Kidney glomerular epithelial cell (primary cell): ENCODE measurements at regions not wholly inside any gene's neighbourhood (a gene's known extent, or its start where the extent isn't known, plus 50 kb on each side); places are given as distances from the start of the nearest gene placed in this dataset.
A peak's percentile ranks its signal among the peaks of the same experiment; 100 is the strongest.

Experiments
- DNase-seq: peaks from one replicate; lab custom pipeline; 2025; lab: John Stamatoyannopoulos, UW

DNA sequence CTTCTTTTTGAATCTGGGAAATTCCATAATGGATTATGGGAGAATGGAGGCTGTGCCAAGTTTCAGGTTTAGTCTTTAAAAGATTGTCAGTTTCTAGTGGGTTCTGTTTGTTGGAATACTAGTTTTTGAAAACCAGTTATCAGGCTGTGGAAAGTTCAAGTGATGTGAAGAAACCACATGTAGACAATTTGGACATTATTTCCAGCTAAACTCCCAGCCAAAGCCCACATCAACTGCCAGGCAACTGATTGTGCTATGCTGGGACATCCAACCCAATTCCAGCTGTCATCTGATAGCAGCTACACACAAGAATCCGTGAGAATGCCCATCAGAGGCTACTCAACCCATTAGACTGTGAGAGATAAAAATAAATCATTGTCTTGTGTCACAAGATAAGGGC lies 546.1 kb upstream of the ADAMTS5 start:
- no peak for DNase-seq

DNA sequence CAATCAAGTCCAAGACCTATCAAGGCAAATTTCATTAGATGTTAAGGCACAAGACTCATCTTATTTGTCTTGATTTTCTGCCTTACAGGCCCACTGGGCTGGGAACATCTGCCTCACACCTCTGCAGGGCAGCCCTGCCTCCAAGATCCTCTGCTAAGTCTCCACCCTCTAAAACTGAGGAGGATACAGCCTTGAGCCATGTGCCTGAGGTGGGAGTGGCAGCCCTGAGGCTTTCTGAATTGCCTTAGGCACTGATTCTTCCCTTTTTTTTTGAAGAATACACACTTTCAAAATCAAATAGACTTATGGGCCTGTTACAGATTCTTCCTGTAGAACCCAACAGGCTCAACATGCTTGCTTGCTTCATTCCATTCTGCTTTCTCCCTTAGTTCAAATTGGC lies 544.3 kb upstream of the ADAMTS5 start:
- no peak for DNase-seq

DNA sequence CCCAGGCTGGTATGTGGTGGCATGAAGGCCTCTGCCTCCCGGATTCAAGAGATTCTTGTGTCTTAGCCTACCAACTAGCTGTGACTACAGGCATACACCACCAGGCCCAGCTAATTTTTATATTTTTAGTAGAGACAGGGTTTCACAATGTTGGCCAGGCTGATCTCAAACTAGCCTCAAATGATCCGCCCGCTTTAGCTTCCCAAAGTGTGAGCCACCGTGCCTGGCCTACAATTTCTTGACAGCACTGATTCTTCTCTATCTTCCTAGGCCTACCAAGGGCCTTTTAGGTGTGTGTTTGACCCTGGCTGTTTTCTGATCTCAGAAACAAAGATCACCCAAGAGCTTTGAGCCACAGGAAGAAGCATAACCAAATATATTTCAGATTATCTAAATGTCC lies 540.8 kb upstream of the ADAMTS5 start:
- DNase-seq = no peak

DNA sequence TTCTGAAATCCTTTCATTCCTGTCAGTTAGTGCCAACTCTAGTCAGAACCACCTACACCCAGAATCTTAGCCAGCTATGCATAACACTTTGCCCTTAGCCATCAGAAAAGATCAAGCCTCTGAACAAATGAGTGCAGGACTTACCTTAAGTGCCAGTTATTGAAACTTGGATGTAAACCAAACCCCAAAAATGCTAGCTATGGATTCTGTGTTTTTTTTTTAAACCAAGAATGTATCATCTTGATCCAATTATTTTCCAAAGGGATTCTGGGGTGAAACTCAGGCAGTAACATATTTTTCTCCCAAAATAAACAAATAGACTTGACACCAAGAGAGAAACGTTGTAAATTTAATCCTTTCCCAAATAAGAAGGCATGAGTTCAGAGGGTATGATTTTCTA lies 538.6 kb upstream of the ADAMTS5 start:
- DNase-seq = peak; percentile 28

DNA sequence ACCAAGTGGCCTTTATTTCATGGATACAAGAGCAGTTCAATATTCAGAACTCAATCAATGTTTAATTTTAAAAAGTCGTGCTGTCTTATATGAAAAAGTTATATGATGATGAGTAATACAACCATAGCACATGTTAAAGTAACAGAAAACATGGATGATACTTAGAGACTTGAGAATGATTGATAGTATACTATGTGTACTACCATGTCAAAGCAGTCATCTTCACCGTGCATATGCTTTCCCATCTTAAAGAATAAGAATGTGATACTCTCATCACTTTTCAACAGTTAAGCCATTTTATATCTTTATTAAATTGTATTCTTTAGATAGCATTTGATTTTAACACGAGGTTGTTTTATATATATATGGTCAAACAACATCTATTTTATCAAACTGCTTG lies 535.9 kb upstream of the ADAMTS5 start:
- no peak for DNase-seq

DNA sequence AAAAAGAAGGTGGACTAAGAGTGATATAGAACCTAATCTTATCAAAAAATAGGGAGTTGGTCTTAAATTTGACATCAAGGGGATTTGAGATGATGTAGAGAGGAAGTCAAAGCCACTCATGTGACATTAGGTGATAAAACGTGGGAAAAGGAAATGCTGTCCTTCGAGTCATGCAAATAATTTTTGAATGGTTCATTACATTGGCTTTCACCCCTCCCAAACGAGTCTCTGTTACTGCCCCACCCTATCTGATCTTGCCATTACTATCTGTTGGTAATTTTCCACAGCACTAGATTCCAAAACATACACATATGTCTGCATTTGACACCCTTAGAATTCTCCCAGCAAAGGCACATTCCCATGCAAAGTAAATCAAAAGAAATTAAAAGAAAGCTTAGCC lies 531.1 kb upstream of the ADAMTS5 start:
- no peak for DNase-seq

DNA sequence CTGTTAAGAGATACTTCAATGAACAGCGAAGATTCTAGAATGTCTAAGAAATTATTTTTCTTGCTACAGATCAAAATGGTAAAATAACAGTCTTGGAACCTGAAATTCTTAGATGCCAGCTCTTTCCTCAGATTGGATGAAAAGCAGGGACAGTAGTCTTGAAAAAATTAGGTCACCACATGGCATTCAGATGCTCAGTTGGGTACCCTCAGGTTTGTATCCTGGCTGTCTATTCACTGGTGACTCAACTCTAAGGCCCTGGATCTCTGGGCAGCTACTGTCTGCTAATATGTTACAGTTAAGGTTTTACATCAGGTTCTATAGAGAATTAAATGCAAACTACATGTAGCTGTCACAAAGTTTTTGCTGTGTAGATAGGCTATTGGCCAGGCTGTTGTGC lies 528.9 kb upstream of the ADAMTS5 start:
- no peak for DNase-seq

DNA sequence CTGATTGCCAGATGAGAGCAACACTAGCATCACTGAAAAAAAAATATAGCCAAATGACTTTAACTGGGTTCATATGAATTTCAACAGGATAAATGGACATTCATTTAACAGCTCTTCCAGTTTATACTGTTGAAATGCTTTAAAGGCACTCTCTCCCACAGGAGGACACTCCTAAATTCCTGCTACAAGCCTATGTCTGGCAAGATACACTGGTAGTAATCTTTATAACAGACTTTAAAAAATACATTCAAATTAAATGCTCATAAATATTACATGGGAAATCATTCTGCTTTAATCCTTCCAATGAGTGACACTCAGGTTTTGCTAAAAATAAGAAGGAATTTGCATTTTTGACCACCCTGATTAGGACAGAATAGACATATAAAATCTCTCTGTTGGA lies 526.7 kb upstream of the ADAMTS5 start:
- DNase-seq = no peak

DNA sequence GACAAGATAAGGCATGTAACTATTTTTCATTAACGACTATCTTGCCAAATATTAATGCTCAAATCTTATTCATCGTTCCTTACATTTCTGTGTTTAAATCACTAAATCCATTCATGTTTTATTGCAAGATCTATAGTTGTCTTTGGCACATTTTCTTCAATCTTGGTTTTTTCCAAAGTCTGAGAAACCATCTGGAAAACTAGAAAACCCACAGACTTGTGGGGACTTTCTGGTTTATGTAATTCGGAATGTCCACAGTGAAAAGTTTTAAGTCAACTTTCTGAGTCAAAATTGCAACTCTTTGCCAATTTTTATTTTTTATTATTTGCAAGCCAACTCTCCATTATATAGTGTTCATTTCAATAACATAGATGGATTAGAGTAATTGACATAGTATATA lies 520.8 kb upstream of the ADAMTS5 start:
- no peak for DNase-seq

DNA sequence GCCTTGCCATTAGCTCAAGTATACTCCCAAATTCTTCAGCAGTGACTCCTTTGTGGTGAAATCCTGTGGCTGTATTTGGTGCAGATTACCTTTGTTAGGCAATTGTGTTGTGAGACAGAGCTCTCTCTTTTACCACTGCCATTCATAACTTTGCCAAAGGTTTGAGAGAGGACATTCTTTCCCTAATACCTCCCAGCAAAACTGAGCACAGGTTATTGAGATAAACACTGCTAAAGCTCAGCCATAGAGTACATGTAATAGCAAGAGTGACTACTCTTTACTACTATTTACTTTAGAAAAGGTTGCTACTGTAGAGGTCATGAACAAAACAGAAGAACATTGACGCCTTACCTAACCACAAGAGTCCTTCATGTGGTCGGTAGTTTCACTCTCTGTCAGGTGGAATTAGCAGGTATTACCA lies 514.0 kb upstream of the ADAMTS5 start:
- no peak for DNase-seq

DNA sequence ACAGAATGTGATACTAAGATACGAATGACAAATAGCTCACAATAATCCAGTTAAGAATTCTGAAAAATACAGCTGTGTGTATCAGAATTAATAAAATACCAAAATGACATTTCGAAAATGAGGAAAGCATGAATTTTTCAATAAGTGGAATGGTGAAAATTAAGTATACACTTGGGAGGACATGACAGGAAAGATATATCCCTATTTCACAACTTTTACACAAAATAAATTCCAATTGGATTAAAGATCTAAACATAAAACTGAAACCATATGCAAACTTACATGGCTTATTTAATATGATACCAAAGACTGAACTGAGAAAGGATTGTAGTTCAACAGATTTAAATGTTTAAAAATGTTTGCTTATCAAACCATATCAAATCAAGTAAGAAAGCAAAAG lies 510.4 kb upstream of the ADAMTS5 start:
- DNase-seq = no peak

DNA sequence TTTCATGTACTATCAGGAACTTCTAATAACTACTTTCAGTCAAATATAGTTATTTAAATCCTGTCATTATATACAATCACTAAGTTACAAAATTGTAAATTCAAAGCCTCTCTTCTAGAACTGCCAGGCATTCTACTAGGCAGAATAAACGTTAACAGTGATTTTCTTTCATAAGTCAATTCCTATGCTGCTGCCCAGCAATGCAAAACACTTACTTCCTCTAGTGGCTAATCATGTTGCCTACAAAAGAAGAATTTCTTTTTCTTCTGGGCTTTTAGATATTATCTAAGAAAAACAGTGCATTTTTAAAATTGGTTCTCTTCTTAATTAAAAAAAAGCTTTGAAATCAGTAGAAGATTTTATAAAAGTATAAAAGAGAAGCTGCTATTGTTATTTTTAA lies 509.8 kb upstream of the ADAMTS5 start:
- DNase-seq = peak; percentile 39

DNA sequence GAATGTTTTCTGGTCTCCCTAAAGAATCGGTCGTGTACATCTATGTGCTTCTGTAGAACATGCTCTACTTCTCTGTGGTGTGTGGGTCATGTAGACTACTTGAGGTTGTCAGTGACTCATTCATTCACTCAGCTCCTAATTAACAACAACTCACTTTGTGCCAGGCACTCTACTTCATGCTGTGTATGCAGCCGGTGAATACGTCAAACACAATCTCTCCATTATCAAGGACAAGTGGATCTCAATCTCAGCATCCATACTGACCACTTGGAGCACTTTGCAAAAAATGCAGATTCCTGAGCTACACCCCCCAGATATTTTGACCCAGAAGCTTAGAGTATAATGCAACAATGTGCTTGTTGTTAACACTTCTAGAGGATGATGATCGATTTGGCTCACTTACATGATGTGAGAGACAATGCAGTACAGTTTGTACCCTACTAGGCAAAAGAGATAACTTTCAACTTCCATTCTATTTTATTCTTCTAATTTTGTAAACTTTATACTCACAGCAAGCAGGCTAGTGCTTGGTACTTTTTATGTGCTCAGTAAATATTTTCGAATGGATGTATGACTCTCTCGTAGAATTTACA lies 508.6 kb upstream of the ADAMTS5 start:
- DNase-seq = no peak

DNA sequence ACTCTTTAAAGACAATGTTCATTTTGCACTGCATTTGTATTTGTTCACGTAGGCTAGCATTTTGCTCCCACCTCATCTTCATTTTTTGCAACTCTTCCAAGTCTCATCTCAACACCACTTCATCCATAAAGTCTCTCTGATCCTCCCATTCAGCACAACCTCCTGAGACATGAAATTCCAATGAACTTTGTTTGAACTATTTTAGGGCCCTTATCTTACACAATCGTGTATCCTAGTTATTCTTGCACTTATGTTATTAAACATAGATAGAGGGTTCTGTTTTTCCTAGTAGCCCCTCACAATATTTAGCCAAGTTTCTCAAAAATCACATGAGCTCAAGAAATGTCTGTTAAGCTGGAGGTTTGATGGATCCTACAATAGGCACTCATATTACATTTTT lies 500.5 kb upstream of the ADAMTS5 start:
- DNase-seq = no peak

DNA sequence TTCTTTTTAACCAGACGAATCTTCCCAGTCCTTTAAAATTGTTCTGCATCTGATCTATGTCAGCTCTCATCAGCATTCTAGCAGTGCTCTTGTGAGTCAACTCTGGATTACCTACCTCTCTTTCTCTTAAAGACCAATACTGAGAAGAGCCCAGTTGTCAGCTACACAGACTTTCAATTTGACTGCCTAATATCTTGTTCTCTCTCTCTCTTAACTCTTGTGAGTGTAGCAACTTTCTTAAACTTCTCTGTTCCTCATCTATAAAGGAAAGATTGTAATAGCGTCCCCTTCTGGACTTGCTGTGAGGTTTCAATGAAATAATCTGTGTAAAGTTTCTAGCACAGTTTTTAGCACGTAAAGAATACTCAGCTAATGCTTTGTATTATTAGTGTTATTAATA lies 499.3 kb upstream of the ADAMTS5 start:
- no peak for DNase-seq

DNA sequence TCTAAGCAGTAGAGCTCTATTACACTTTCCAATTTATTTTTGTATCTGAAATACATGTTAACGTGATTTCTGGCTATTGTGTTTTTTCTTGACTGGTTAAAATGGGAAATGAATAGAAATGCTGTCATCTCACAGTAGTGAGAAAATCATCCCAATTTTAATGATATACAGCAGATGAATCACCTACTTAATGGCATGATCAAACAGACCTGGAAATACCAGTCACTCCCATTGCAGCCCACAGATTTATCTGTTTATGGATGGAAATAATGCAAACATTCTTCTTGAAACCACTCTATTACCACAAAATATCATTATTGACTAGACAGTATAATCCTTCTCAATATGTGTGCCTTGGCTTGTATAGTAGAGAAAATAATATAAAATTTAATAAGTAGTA lies 497.8 kb upstream of the ADAMTS5 start:
- no peak for DNase-seq

DNA sequence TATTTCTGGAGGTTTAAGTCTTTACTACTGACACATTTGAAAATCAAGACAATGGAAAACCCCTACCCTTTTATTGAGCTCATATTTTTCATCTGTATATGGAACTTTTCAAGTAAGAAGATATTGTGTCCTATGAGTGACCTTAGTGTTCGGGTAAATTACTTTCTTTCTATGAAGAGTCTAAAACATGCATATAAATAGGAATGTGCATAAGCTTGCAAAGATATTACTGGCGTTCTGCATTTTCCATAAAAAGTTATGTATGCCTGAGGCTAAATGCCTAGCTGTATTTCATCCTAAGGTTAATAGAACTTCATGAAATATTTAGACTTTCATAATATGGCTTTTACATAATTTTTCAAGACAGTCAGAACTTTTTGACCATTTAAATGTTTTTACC lies 495.8 kb upstream of the ADAMTS5 start:
- no peak for DNase-seq

DNA sequence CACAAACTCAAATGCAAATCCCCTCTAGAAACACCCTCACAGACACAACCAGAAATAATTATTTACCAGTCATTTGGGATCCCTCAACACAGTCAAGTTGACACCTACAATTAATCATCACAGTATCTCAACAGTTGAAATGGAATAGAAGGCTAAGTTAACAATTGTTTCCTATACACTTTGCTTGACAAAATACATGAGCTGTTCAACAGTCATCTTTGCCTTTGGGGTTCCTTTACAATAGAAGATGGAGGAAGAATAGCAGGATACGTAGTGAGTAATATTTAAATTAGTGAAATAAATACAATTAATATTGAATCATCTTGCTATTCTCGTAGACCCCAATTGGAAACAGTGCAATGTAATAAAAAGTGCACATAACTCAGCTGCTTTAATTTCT lies 487.3 kb upstream of the ADAMTS5 start:
- DNase-seq = no peak

DNA sequence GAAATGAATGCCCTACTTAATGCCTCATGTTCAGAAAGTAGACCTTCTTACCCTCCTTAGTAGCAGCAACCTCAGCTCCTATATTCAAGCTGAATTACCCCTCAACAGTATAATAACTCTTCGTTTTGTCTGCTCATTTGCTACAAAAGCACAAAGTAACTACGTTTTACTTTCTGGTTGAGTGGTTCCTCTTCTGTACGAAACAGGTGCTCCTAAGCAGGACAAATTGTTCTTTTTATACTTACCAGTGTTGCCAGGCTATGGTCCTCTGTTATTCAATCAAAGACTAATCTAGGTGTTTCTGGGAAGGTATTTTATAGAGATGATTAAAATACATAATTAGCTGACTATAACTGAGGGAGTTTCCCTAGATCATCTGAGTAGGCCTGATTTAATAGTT lies 484.2 kb upstream of the ADAMTS5 start:
- no peak for DNase-seq

DNA sequence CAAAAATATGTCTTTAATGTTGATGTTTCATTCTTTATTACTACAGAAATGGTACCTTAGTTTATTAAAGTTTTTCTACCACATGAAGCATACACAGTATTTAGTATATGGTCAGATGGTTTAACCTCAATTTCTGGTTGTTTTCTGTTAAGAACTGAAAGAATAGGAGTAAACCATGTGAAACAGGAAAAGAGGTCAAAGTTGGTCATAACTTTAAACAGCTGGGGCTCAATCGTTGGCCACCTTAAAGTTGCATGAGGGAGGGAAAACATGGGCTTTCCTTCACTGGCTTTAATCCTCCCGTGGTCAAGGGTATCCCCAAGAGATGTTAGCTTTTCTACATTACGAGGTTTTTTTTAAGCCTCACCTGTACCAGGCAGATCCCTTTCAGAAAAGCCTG lies 483.3 kb upstream of the ADAMTS5 start:
- no peak for DNase-seq

DNA sequence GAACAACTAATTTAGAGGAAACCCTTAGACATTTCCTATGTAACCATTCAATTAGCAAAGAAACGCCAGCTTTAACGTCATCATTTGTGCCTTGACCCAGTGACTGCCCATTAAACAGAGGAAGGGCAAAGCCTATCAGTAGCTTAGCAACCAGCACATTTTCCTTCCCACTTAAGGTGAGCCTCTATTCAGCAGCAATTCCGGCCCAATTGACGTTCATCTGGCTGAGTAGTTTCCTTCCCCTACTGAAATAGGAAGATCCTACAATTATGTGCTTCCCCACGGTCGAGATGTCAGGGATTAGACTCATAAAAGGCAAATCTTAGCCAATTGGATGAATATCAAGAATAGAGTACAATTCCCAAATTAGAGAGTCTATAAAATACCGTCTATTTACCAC lies 482.1 kb upstream of the ADAMTS5 start:
- DNase-seq = no peak

DNA sequence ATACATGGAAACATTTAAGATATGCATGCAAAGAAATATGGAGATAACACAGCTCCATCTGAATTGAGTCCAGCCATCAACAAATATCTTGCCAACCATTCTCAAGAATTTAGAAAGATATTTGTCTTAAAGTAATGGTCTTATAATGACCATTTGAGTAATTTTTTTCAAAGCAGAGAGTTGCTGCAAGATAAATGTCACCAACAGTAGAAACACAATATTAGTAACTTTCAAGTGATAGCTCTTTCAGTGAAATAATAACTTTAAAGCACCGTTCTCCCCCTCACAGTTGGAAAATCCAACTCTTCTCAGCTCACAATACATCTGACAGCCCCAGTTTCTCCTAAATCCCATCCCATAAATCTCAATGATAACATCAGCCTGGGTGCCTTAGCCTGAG lies 481.0 kb upstream of the ADAMTS5 start:
- DNase-seq = no peak

DNA sequence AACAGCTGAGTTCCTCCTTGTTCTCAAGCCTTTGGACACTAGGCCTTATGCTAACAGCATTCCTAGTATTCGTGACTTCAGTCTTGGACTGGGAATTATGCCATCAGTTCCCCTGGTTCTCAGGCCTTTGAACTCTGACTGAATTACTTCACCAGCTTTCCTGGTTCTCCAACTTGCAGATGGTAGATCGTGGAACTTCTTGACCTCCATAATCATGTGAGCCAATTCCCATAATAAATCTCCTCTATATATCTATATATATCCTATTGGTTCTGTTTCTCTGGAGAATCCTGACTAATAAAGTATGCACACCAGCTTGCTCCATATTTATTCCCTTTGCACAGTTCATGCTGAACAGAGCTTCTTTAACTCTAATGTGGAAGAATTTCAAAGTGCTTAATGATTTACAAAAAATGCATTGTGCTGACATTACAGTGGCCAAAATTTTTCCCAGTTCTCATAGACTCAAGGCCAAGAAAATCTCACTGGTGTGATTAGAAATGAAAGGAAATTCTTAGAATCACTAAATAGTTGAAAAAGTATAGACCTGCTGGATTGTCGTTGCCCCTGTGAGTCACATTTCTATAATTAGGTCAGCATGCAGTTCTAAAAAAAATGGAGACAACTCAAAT lies 462.9 kb upstream of the ADAMTS5 start:
- DNase-seq = no peak

DNA sequence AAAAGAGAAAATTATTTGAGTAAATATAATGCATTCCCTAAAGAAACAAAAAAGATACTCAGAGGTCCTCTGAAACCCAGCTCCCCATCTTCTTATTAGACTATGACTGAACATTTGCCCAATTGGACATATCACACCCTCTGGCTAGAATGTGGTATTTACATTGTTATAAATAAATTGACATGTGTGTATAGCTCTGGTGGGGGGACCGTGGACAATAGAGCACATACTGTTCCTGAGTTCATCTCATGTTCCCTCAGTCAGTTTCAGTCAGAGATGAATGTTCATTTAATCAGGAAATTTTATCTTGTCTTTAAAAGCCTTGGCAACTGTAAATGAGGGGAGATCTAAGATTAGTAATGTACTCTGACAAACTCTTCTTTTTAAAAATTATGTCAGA lies 459.3 kb upstream of the ADAMTS5 start:
- no peak for DNase-seq

DNA sequence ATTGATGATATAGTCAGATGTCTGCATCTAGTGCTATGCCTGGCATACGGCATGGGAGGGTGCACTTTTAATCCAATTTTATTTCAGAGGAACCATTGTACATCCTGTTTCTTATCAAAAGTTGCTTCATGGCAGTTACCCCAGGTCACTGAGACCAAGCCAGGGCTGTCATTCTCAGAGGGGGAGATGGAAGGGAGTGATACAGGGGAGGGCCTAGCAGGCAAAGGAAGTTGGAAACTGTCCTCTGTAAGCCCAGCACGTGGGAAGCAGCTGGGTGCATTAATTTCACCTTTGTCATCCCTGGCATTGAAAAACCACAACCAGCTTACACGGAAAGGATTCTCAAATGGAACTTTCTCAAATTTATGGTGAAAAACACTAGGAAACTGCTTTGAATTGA lies 458.7 kb upstream of the ADAMTS5 start:
- no peak for DNase-seq
